Cardiac muscle cell (in vitro differentiated cells and primary cell): ENCODE measurements at regions not wholly inside any gene's neighbourhood (a gene's known extent, or its start where the extent isn't known, plus 50 kb on each side); places are given as distances from the start of the nearest gene placed in this dataset.
"Not testable (repeated sequence)": the region's sequence is repeated elsewhere in the genome, so short reads cannot be mapped to it uniquely, and the experiment has no call there.

ENCODE experiments used
- DNase-seq, 2 donors: peaks; one replicate each; pipeline versions ENCODE4 v3.0.0 to v3.0.0-alpha.2; 2010 to 2017; ENCODE audit warnings: low read depth in 1 of 2, low spot score in 1 of 2
- H3K27ac ChIP-seq: fragments of 200-600 bp; sonication (generic); 2 replicates; pipeline ENCODE4 v1.5.1; 2016
- H3K27me3 ChIP-seq: fragments of 200-600 bp; sonication (generic); 2 replicates; pipeline ENCODE4 v1.6.0; 2016; ENCODE audit warnings: control low read depth
- H3K36me3 ChIP-seq: fragments of 200-600 bp; sonication (generic); 2 replicates; pipeline ENCODE4 v1.5.1; 2016; ENCODE audit warnings: control low read depth
- H3K4me1 ChIP-seq: fragments of 200-600 bp; sonication (generic); 2 replicates; pipeline ENCODE4 v1.8.1; 2017; ENCODE audit warnings: low read depth, mild to moderate bottlenecking, mixed run types
- H3K4me3 ChIP-seq: fragments of 200-600 bp; sonication (generic); 2 replicates; pipeline ENCODE4 v1.5.1; 2016; ENCODE audit warnings: mild to moderate bottlenecking
- H3K9me3 ChIP-seq: fragments of 200-600 bp; sonication (generic); 2 replicates; pipeline ENCODE4 v1.5.1; 2017; ENCODE audit warnings: low read depth, mild to moderate bottlenecking, control low read depth
- TF ChIP-seq, protein P1 (sequence below): IDR thresholded peaks from 2 replicates; pipeline ENCODE4 v1.5.1; 2012; ENCODE audit warnings: low read depth, mild to moderate bottlenecking, low read length

DNA sequence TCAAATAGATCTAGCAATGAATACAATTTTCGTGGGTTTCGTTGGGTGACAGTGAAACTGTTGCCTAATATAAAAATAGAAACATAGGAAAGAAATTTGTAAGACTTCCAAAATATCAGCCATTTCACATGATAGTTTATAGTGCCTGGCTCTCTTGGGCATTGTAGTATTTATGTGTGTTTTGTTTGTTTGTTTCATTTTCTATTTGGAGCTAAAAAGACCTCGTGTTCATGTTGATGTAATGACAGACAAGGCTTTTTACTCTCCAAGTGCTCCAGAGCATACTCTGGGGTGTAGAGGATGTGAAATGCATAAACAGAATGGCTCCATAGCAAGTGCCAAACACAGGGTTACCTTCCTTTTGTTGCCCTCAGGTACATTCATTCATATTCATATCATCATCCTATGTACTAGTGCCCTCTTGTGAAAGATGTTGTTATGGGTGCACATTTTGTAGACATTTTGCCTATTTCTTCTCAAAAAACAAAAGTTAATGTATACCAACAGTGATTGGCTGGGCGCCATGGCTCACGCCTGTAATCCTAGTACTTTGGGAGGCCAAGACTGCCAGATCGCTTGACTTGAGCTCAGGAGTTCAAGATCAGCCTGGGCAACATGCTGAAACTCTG lies 100.7 kb upstream of the AMOT start:
- Histone ChIP-seq H3K27me3 (no peaks in the 10 kb centered on the region), H3K9me3 (no peaks in the 10 kb centered on the region), H3K4me1 (peaks cover 13% of the 10 kb centered on the region), H3K27ac (peak overlapping the region; percentile 71), H3K36me3 (no peaks in the 10 kb centered on the region), H3K4me3 (no peak overlapping the region)
- DNase-seq, result no peak
- TF ChIP-seq, protein P1, sequence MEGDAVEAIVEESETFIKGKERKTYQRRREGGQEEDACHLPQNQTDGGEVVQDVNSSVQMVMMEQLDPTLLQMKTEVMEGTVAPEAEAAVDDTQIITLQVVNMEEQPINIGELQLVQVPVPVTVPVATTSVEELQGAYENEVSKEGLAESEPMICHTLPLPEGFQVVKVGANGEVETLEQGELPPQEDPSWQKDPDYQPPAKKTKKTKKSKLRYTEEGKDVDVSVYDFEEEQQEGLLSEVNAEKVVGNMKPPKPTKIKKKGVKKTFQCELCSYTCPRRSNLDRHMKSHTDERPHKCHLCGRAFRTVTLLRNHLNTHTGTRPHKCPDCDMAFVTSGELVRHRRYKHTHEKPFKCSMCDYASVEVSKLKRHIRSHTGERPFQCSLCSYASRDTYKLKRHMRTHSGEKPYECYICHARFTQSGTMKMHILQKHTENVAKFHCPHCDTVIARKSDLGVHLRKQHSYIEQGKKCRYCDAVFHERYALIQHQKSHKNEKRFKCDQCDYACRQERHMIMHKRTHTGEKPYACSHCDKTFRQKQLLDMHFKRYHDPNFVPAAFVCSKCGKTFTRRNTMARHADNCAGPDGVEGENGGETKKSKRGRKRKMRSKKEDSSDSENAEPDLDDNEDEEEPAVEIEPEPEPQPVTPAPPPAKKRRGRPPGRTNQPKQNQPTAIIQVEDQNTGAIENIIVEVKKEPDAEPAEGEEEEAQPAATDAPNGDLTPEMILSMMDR, result no peak

DNA sequence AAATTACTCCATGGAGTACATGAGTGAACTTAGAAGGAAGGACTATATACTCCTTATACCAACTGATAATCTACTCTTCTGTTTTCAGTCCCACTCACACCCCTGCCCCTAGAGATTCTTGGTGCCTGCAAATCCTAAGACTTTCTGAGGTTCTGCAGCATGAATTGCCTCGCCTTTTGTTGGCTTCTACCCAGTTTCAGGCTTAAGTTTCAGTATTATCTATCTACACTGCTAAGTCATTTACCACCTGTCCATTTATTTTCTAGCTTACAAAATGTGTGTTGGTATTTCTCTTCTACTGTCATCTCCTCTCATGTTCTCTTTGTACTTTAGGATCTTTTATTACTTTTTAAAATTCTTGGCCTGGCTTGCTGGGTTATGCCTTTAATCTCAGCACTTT lies 94.4 kb upstream of the AMOT start:
- H3K36me3 ChIP-seq, result no peaks in the 10 kb centered on the region

DNA sequence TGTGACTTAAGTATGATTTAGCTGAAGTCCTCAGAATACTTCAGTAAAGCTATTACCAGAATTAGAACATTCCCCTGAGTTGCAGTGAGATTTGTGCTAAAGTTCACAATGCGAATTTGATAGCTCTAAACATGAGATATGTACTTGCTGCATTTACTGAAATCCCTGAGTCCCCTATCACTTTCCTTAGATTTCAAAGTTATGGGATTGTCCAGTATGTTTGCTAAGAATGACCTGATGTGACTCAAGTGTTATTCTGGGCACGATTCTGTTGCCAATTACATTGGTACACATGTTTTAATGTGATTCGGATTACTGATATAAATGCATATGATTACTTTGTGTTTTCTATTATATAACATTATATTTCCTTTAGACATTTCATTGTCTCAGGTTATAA lies 91.3 kb upstream of the AMOT start:
- Histone ChIP-seq H3K4me3 (no peak overlapping the region), H3K27ac (no peak overlapping the region), H3K9me3 (no peaks in the 10 kb centered on the region), H3K36me3 (no peaks in the 10 kb centered on the region), H3K27me3 (no peaks in the 10 kb centered on the region), H3K4me1 (no peaks in the 10 kb centered on the region)
- TF ChIP-seq, protein P1, result no peak
- DNase-seq, result no peak

More for the DNA sequence above, 94.4 kb upstream of the AMOT start:
- TF ChIP-seq, protein P1, result no peak
- no peaks in the 10 kb centered on the region for H3K4me1 ChIP-seq
- no peak overlapping the region for H3K4me3 ChIP-seq
- no peak overlapping the region for H3K27ac ChIP-seq
- H3K9me3 ChIP-seq, result no peaks in the 10 kb centered on the region
- no peaks in the 10 kb centered on the region for H3K27me3 ChIP-seq
- DNase-seq, result no peak

DNA sequence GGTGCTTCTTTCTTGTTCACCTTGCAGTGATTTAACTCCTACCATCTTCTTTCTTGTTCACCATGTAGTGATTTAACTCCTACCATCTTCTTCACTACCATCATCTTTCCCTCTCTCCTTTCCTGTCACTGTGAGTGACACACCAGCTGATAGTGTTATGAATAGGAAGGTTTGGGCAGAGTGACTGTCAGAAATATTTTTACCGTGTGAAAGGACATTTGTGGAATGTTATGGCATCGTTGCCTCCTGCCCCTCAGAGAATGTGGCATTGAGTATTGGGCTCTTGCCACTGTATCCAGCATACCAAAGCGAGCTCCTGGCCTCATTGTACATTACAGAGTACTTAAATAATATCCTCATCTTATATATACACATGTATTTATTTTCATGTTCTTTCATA lies 90.8 kb upstream of the AMOT start:
- H3K4me1 ChIP-seq, result no peaks in the 10 kb centered on the region
- no peak overlapping the region for H3K4me3 ChIP-seq
- no peaks in the 10 kb centered on the region for H3K9me3 ChIP-seq
- TF ChIP-seq, protein P1, result no peak
- H3K27ac ChIP-seq, result no peak overlapping the region
- H3K36me3 ChIP-seq, result no peaks in the 10 kb centered on the region
- DNase-seq, result no peak
- H3K27me3 ChIP-seq, result no peaks in the 10 kb centered on the region

DNA sequence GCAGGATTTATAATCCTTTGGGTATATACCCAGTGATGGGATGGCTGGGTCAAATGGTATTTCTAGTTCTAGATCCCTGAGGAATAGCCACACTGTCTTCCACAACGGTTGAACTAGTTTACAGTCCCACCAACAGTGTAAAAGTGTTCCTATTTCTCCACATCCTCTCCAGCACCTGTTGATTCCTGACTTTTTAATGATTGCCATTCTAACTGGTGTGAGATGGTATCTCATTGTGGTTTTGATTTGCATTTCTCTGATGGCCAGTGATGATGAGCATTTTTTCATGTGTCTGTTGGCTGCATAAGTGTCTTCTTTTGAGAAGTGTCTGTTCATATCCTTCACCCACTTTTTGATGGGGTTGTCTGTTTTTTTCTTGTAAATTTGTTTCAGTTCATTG lies 82.8 kb upstream of the AMOT start:
- not testable (repeated sequence) for H3K9me3 ChIP-seq, H3K4me1 ChIP-seq, H3K4me3 ChIP-seq, DNase-seq, H3K27ac ChIP-seq, H3K27me3 ChIP-seq, H3K36me3 ChIP-seq

DNA sequence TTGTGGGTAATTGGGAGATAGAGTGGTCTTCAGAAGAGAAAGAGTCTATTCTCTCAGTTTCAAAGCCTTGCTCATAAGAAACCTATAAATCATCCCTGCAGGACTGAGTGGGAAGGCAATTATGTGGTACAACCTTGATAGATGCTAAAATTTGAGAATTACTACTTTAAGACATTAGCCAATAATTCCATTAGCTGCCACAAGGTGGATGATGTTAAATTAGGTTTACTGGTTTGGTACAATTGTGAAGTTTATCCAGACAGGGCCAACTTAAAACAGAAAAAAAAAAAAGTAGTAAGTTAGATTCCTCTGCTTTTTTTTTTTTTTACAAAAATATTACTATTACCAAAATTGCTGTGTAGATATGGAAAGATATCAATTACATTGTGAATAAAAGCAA lies 73.2 kb upstream of the AMOT start:
- DNase-seq, result no peak
- no peak overlapping the region for H3K27ac ChIP-seq

More for the DNA sequence above, 73.2 kb upstream of the AMOT start:
- TF ChIP-seq, protein P1, result no peak
- H3K9me3 ChIP-seq, result no peaks in the 10 kb centered on the region
- no peak overlapping the region for H3K4me3 ChIP-seq
- no peaks in the 10 kb centered on the region for H3K4me1 ChIP-seq
- no peaks in the 10 kb centered on the region for H3K36me3 ChIP-seq
- no peaks in the 10 kb centered on the region for H3K27me3 ChIP-seq
